ENCODE measurements at regions not wholly inside any gene's neighbourhood (a gene's known extent, or its start where the extent isn't known, plus 50 kb on each side); places are given as distances from the start of the nearest gene placed in this dataset.

- no peak for TF ChIP-seq CTCF (conservative IDR thresholded peaks at IDR 0.05; ENCODE audit: low read depth, low read length)
- no peak for DNase-seq (ENCODE audit: low read depth)
Observed at GRCh38 chr6:24072038-24072746, 53.8 kb upstream of the NRSN1 start.

GRCh38 chr6:24076011-24076410 lies 50.0 kb upstream of the NRSN1 start:
- H3K4me3 ChIP-seq (ENCODE audit: low read depth, low read length): no peak overlapping the region
- no peak for DNase-seq (ENCODE audit: low read depth)
- TF ChIP-seq CTCF (conservative IDR thresholded peaks at IDR 0.05; ENCODE audit: low read depth, low read length): no peak

More at GRCh38 chr6:24072038-24072746, 53.8 kb upstream of the NRSN1 start:
- H3K4me3 ChIP-seq (ENCODE audit: low read depth, low read length): no peak overlapping the region
